B cell (primary cell): ENCODE measurements at regions not wholly inside any gene's neighbourhood (a gene's known extent, or its start where the extent isn't known, plus 50 kb on each side); places are given as distances from the start of the nearest gene placed in this dataset.

Source experiments
- ATAC-seq: fragments of 200-7000 bp; cut with Tn5 transposase; one replicate; pipeline ENCODE4 v1.10.0; 2021; ENCODE audit warnings: low read depth, mild to moderate bottlenecking, moderate number of reproducible peaks, moderate library complexity
- CTCF ChIA-PET: fragments of 350-600 bp; sonication (Branson Sonifier 250); formaldehyde crosslinking; loops from one replicate; lab custom pipeline; 2021; ENCODE audit warnings: antibody characterized with exemption, inconsistent platforms; lab: Charles Lee
- POLR2A ChIA-PET: fragments of 350-600 bp; sonication (Branson Sonifier 250); formaldehyde crosslinking; loops from one replicate; lab custom pipeline; 2021; ENCODE audit warnings: antibody characterized with exemption; lab: Charles Lee
- DNase-seq: peaks from one replicate; pipeline ENCODE4 v3.0.0; 2013
- H2AFZ ChIP-seq: 2 replicates; pipeline ENCODE4 v1.6.1; 2012; ENCODE audit warnings: mild to moderate bottlenecking, low read depth, low read length; ENCODE audit not compliant: insufficient read depth, poor library complexity, severe bottlenecking
- H3K27ac ChIP-seq, 2 donors: 1 replicate in 1 of 2; 2 replicates in 1 of 2; pipeline ENCODE4 v1.5.1; 2012 to 2013; ENCODE audit warnings: low read length in 2 of 2, mild to moderate bottlenecking in 2 of 2, moderate library complexity in 1 of 2
- H3K27me3 ChIP-seq, 4 experiments: fragments of 200-600 bp in 1 of 4; sonication (generic) in 1 of 4; replicated peaks in 1 of 4; 1 replicate in 2 of 4; 2 replicates in 2 of 4; pipeline versions ENCODE4 v1.6.1 to v1.7.0; 2013 to 2016; ENCODE audit warnings: low read length in 3 of 4, mild to moderate bottlenecking in 2 of 4, mixed read lengths in 1 of 4, moderate library complexity in 1 of 4; ENCODE audit not compliant: insufficient read depth in 4 of 4, control insufficient read depth in 3 of 4; ENCODE audit errors: control extremely low read depth in 1 of 4
- H3K36me3 ChIP-seq, 2 experiments: replicated peaks in 1 of 2; 1 replicate in 1 of 2; 2 replicates in 1 of 2; pipeline versions ENCODE4 v1.6.1 to v1.7.1; 2013; ENCODE audit warnings: low read length in 1 of 2; ENCODE audit not compliant: insufficient read depth in 2 of 2, control insufficient read depth in 1 of 2; ENCODE audit errors: control extremely low read depth in 1 of 2, extremely low read depth in 1 of 2
- H3K4me1 ChIP-seq, 2 donors: fragments of 200-600 bp in 1 of 2; sonication (generic) in 1 of 2; 1 replicate in 1 of 2; 2 replicates in 1 of 2; pipeline versions ENCODE4 v1.5.1 to v1.6.1; 2013 to 2017; ENCODE audit warnings: low read length in 2 of 2; ENCODE audit not compliant: control insufficient read depth in 2 of 2, insufficient read depth in 2 of 2
- H3K4me2 ChIP-seq: replicated peaks from 2 replicates; pipeline ENCODE3; 2012; ENCODE audit warnings: mild to moderate bottlenecking, low read depth, low read length; ENCODE audit not compliant: poor library complexity, severe bottlenecking
- H3K4me3 ChIP-seq, 5 experiments: fragments of 200-600 bp in 1 of 5; sonication (generic) in 1 of 5; 1 replicate in 3 of 5; 2 replicates in 2 of 5; pipeline versions ENCODE4 v1.5.1 to v1.7.0; 2011 to 2016; ENCODE audit warnings: low read length in 4 of 5, mild to moderate bottlenecking in 4 of 5, low read depth in 2 of 5, control low read depth in 1 of 5, moderate library complexity in 1 of 5; ENCODE audit not compliant: insufficient read depth in 1 of 5; ENCODE audit errors: control extremely low read depth in 1 of 5, extremely low read depth in 1 of 5
- H3K79me2 ChIP-seq: fragments of 200-600 bp; sonication (generic); one replicate; pipeline ENCODE4 v1.6.0; 2016; ENCODE audit warnings: low read length; ENCODE audit not compliant: control insufficient read depth, insufficient read depth
- H3K9ac ChIP-seq: fragments of 200-600 bp; sonication (generic); 2 replicates; pipeline ENCODE4 v1.6.1; 2017; ENCODE audit warnings: mild to moderate bottlenecking, low read length, moderate library complexity
- H3K9me3 ChIP-seq, 3 donors: one replicate each; pipeline versions ENCODE4 v1.6.1 to v1.7.1; 2013; ENCODE audit warnings: low read length in 2 of 3; ENCODE audit not compliant: control insufficient read depth in 2 of 3, insufficient read depth in 1 of 3; ENCODE audit errors: control extremely low read depth in 1 of 3
- H4K20me1 ChIP-seq: 2 replicates; pipeline ENCODE4 v1.6.0; 2012; ENCODE audit warnings: mild to moderate bottlenecking, low read length; ENCODE audit not compliant: insufficient read depth, control insufficient read depth, poor library complexity, severe bottlenecking
- H3K27ac Mint-ChIP-seq: one replicate; pipeline ENCODE4 v1.8.0; 2021; ENCODE audit warnings: mixed read lengths
- H3K27me3 Mint-ChIP-seq: one replicate; pipeline ENCODE4 v1.8.0; 2021; ENCODE audit warnings: mixed read lengths
- H3K4me1 Mint-ChIP-seq: one replicate; pipeline ENCODE4 v1.8.0; 2021; ENCODE audit warnings: mixed read lengths
- H3K4me3 Mint-ChIP-seq: one replicate; pipeline ENCODE4 v1.8.0; 2021; ENCODE audit warnings: mixed read lengths
- H3K9me3 Mint-ChIP-seq: one replicate; pipeline ENCODE4 v1.8.0; 2022; ENCODE audit warnings: mixed read lengths; ENCODE audit not compliant: insufficient read depth
- EZH2 ChIP-seq: IDR thresholded peaks from 2 replicates; pipeline ENCODE4 v1.6.1; 2012; ENCODE audit warnings: borderline replicate concordance, low read depth, mild to moderate bottlenecking, moderate library complexity, low read length; ENCODE audit not compliant: insufficient read depth, poor library complexity, severe bottlenecking
- WGBS: methylation state at CpG from one replicate; pipeline ENCODE4 v1.1.5; 2013; ENCODE audit warnings: missing lambda C conversion rate; ENCODE audit not compliant: insufficient coverage; 5-methylcytosine and 5-hydroxymethylcytosine counted together
- intact Hi-C: fragments of 100-400 bp; cut with micrococcal nuclease; formaldehyde crosslinking; loops from one replicate; pipeline ENCODE4 v1.10.0; 2022
- TF ChIP-seq, protein P1 (sequence below): fragments of 200-600 bp; IDR thresholded peaks from one replicate; pipeline ENCODE4 v1.8.0; 2022; ENCODE audit warnings: antibody characterized with exemption, mild to moderate bottlenecking

DNA sequence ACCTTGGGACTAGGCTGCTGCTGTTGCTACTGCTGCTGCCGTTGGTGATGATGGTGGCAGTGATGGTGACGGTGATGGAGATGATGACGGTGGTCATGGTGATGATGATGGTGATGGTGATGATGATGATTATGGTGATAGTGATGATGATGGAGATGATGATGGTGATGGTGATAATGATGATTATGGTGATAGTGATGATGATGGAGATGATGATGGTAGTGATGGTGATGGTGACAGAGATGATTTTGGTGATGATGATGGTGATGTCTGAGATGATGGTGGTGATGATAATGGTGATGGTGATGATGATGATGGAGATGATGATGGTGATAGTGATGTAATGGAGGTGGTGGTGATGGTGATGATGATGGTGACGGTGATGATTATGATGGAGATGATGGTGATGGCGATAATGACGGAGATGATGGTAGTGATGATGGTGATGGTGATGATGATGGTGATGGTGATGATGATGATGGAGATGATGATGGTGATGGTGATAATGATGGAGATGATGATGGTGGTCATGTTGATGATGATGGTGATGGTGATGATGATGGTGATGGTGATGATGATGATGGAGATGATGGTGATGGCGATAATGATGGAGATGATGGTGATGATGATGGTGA lies 156.8 kb upstream of the PWP1 start:
- no peaks in the 10 kb centered on the region for H3K27me3 ChIP-seq
- peaks cover under 1 to 7% of the 10 kb centered on the region in 2 donors for H3K4me1 ChIP-seq
- Mint-ChIP-seq H3K27me3 (no peaks in the 10 kb centered on the region), H3K4me1 (peaks cover 9% of the 10 kb centered on the region), H3K9me3 (peaks cover 2% of the 10 kb centered on the region), H3K4me3 (no peak overlapping the region), H3K27ac (no peak overlapping the region)
- ATAC-seq (no peak), DNase-seq (no peak)
- POLR2A ChIA-PET, result interaction anchor here (0.7 kb wide), 1 partner anchor 28 kb away, joined by 4 read pairs; no protein-coding TSS in a partner anchor
- H3K4me2 ChIP-seq, result no peak overlapping the region
- no peak overlapping the region for H3K4me3 ChIP-seq
- TF ChIP-seq, protein P1, sequence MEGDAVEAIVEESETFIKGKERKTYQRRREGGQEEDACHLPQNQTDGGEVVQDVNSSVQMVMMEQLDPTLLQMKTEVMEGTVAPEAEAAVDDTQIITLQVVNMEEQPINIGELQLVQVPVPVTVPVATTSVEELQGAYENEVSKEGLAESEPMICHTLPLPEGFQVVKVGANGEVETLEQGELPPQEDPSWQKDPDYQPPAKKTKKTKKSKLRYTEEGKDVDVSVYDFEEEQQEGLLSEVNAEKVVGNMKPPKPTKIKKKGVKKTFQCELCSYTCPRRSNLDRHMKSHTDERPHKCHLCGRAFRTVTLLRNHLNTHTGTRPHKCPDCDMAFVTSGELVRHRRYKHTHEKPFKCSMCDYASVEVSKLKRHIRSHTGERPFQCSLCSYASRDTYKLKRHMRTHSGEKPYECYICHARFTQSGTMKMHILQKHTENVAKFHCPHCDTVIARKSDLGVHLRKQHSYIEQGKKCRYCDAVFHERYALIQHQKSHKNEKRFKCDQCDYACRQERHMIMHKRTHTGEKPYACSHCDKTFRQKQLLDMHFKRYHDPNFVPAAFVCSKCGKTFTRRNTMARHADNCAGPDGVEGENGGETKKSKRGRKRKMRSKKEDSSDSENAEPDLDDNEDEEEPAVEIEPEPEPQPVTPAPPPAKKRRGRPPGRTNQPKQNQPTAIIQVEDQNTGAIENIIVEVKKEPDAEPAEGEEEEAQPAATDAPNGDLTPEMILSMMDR, result no peak
- no peak for TF ChIP-seq EZH2
- H4K20me1 ChIP-seq, result no peaks in the 10 kb centered on the region
- H3K79me2 ChIP-seq, result no peaks in the 10 kb centered on the region
- H3K27ac ChIP-seq, result no peak overlapping the region
- 98% methylated on average over 7 of the region's 7 CpGs for WGBS
- H2AFZ ChIP-seq, result no peak overlapping the region
- H3K36me3 ChIP-seq, result no peaks in the 10 kb centered on the region
- intact Hi-C loops, result no loop called here
- no peak overlapping the region for H3K9ac ChIP-seq
- CTCF ChIA-PET, result no interaction called here
- H3K9me3 ChIP-seq, result peaks cover 0 to 10% (median 2%) of the 10 kb centered on the region in 3 donors

DNA sequence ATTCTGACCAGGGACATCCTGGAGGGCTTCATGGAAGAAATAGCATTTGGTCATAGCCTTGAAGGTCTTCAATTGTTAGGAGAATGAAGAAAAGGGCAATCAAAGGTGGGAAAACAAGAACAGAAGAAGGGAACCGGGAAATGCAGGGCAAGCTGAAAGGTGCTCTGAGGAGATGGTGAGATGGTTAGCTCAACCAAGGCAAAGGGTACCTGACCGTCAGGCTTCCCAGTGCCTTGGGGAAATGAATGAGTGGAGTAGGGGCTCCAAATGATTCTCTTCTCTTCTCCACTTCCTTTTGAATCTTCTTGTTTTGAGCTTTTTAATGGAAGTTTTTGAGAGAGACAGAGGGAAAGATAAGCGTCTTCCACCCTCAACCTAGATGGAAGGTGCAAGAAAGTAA lies 155.6 kb upstream of the PWP1 start:
- Histone ChIP-seq H3K9me3 (peaks cover 0 to 10% (median 2%) of the 10 kb centered on the region in 3 donors), H3K9ac (no peak overlapping the region), H3K27ac (no peak overlapping the region), H3K4me1 (peaks cover 3 to 7% of the 10 kb centered on the region in 2 donors), H3K27me3 (no peaks in the 10 kb centered on the region), H4K20me1 (no peaks in the 10 kb centered on the region), H3K4me2 (no peak overlapping the region), H3K79me2 (no peaks in the 10 kb centered on the region), H3K4me3 (no peak overlapping the region), H2AFZ (no peak overlapping the region), H3K36me3 (no peaks in the 10 kb centered on the region)
- 88% methylated on average over 1 of the region's 3 CpGs for WGBS
- peaks cover 2% of the 10 kb centered on the region for H3K9me3 Mint-ChIP-seq
- DNase-seq (no peak), ATAC-seq (no peak)
- no peak overlapping the region for H3K4me3 Mint-ChIP-seq
- H3K27me3 Mint-ChIP-seq, result no peaks in the 10 kb centered on the region
- peaks cover 9% of the 10 kb centered on the region for H3K4me1 Mint-ChIP-seq
- no peak overlapping the region for H3K27ac Mint-ChIP-seq
- ChIA-PET POLR2A (no interaction called here), CTCF (no interaction called here)
- TF ChIP-seq EZH2, result no peak
- TF ChIP-seq, protein P1, result no peak
- intact Hi-C loops, result no loop called here
